Ecto neural progenitor cell (in vitro differentiated cells): ENCODE measurements at regions not wholly inside any gene's neighbourhood (a gene's known extent, or its start where the extent isn't known, plus 50 kb on each side); places are given as distances from the start of the nearest gene placed in this dataset.
A peak's percentile ranks its signal among the peaks of the same experiment; 100 is the strongest.

Source experiments
- DNase-seq: peaks from one replicate; pipeline ENCODE4 v3.0.0-alpha.2; 2018; ENCODE audit warnings: low spot score

GRCh38 chr3:44056446-44057240 lies 185.0 kb upstream of the TOPAZ1 start:
- no peak for DNase-seq

GRCh38 chr3:44058022-44058867 lies 183.4 kb upstream of the TOPAZ1 start:
- no peak for DNase-seq

GRCh38 chr3:44058868-44059203 lies 182.8 kb upstream of the TOPAZ1 start:
- DNase-seq, result no peak

GRCh38 chr3:44060164-44060563 lies 181.5 kb upstream of the TOPAZ1 start:
- DNase-seq, result no peak

GRCh38 chr3:44061268-44061667 lies 180.4 kb upstream of the TOPAZ1 start:
- DNase-seq, result no peak

GRCh38 chr3:44061961-44062360 lies 179.7 kb upstream of the TOPAZ1 start:
- no peak for DNase-seq

GRCh38 chr3:44065311-44066094 lies 176.2 kb upstream of the TOPAZ1 start:
- DNase-seq, result peak; percentile 48

- DNase-seq, result peak; percentile 41
Measured at GRCh38 chr3:44066806-44067205, 174.9 kb upstream of the TOPAZ1 start.

GRCh38 chr3:44067431-44067830 lies 174.3 kb upstream of the TOPAZ1 start:
- peak; percentile 19 for DNase-seq

- no peak for DNase-seq
Measured at GRCh38 chr3:44068753-44069152, 172.9 kb upstream of the TOPAZ1 start.

GRCh38 chr3:44069276-44069675 lies 172.4 kb upstream of the TOPAZ1 start:
- DNase-seq, result peak; percentile 28

- no peak for DNase-seq
Measured at GRCh38 chr3:44070841-44071546, 170.7 kb upstream of the TOPAZ1 start.

GRCh38 chr3:44072601-44073540 lies 168.8 kb upstream of the TOPAZ1 start:
- peak; percentile 31 for DNase-seq

GRCh38 chr3:44074181-44074580 lies 167.5 kb upstream of the TOPAZ1 start:
- DNase-seq, result peak; percentile 26

GRCh38 chr3:44076221-44076829 lies 165.4 kb upstream of the TOPAZ1 start:
- peak; percentile 38 for DNase-seq

GRCh38 chr3:44077267-44077666 lies 164.4 kb upstream of the TOPAZ1 start:
- DNase-seq, result peak; percentile 44

GRCh38 chr3:44078863-44079262 lies 162.8 kb upstream of the TOPAZ1 start:
- DNase-seq, result no peak

- DNase-seq, result peak; percentile 27
Measured at GRCh38 chr3:44079916-44080315, 161.8 kb upstream of the TOPAZ1 start.

- DNase-seq, result no peak
Measured at GRCh38 chr3:44080474-44081072, 161.1 kb upstream of the TOPAZ1 start.

GRCh38 chr3:44090036-44090435 lies 151.7 kb upstream of the TOPAZ1 start:
- no peak for DNase-seq
